GM12878 (cell line): ENCODE measurements at regions not wholly inside any gene's neighbourhood (a gene's known extent, or its start where the extent isn't known, plus 50 kb on each side); places are given as distances from the start of the nearest gene placed in this dataset.

Source experiments
- ATAC-seq: fragments of 200-7000 bp; cut with Tn5 transposase; 3 replicates; pipeline ENCODE4 v1.9.1; 2020; ENCODE audit warnings: mild to moderate bottlenecking, moderate library complexity
- BruUV-seq: library from RNA; stranded (reverse); fragments of 400-500 nt; replicated peaks from 2 replicates; lab custom pipeline; 2021; lab: Mats Ljungman, UMichigan
- CTCF ChIA-PET: fragments of 300-600 bp; sonication (Branson Sonifier 250); formaldehyde crosslinking; extraction: SDS; loops from one replicate; lab custom pipeline; 2021; ENCODE audit warnings: inconsistent platforms; lab: Yijun Ruan, JAX
- POLR2A ChIA-PET: fragments of 350-600 bp; formaldehyde crosslinking; extraction: SDS; loops from one replicate; lab custom pipeline; 2021; ENCODE audit warnings: inconsistent platforms; lab: Charles Lee
- RAD21 ChIA-PET: fragments of 300-600 bp; sonication (Branson Sonifier 250); formaldehyde crosslinking; loops from one replicate; lab custom pipeline; 2023; ENCODE audit warnings: antibody characterized with exemption; ENCODE audit not compliant: unreplicated experiment; lab: Charles Lee
- SMC1A ChIA-PET: fragments of 300-600 bp; sonication (Branson Sonifier 250); formaldehyde crosslinking; loops from one replicate; lab custom pipeline; 2023; ENCODE audit not compliant: unreplicated experiment, uncharacterized antibody; lab: Charles Lee
- DNase-seq: peaks from one replicate; pipeline ENCODE4 v3.0.0-alpha.2; 2011; ENCODE audit warnings: low read depth, low spot score
- FAIRE-seq: peaks from 3 replicates; lab custom pipeline; 2011; peaks lifted over from hg19 to GRCh38; lab: Jason Lieb, UNC
- H2AFZ ChIP-seq: 2 replicates; pipeline ENCODE4 v1.6.0; 2011; ENCODE audit warnings: low read depth, low read length, control low read depth; ENCODE audit not compliant: control insufficient read depth
- H3K27ac ChIP-seq: 2 replicates; pipeline ENCODE4 v1.5.1; 2011; ENCODE audit warnings: control low read depth; ENCODE audit not compliant: control insufficient read depth, insufficient read depth
- H3K27me3 ChIP-seq, 2 experiments: replicated peaks in 1 of 2; 2 replicates each; pipeline versions ENCODE4 v1.6.0 to v1.6.1; 2011; ENCODE audit warnings: low read length in 1 of 2; ENCODE audit not compliant: control insufficient read depth in 2 of 2, insufficient read depth in 2 of 2
- H3K36me3 ChIP-seq, 2 experiments: 2 replicates each; pipeline ENCODE4 v1.5.1; 2011; ENCODE audit warnings: low read length in 1 of 2; ENCODE audit not compliant: control insufficient read depth in 2 of 2, insufficient read depth in 2 of 2
- H3K4me1 ChIP-seq: 2 replicates; pipeline ENCODE4 v1.6.1; 2011; ENCODE audit warnings: mild to moderate bottlenecking, low read length, moderate library complexity, mixed read lengths; ENCODE audit not compliant: control insufficient read depth, insufficient read depth
- H3K4me2 ChIP-seq: 2 replicates; pipeline ENCODE4 v1.6.0; 2011; ENCODE audit warnings: control low read depth; ENCODE audit not compliant: control insufficient read depth, insufficient read depth
- H3K4me3 ChIP-seq: fragments of 200-600 bp; sonication (generic); 2 replicates; pipeline ENCODE4 v1.5.1; 2016
- H3K79me2 ChIP-seq: 2 replicates; pipeline ENCODE4 v1.6.0; 2011; ENCODE audit warnings: low read length; ENCODE audit not compliant: control insufficient read depth, insufficient read depth
- H3K9ac ChIP-seq: 2 replicates; pipeline ENCODE4 v1.8.0; 2011; ENCODE audit warnings: low read length, control low read depth, mixed read lengths; ENCODE audit not compliant: control insufficient read depth, insufficient read depth
- H3K9me3 ChIP-seq: replicated peaks from 3 replicates; pipeline ENCODE4 v1.5.1; 2011; ENCODE audit warnings: mild to moderate bottlenecking, low read length; ENCODE audit not compliant: control insufficient read depth, insufficient read depth
- H4K20me1 ChIP-seq: 2 replicates; pipeline ENCODE4 v1.6.0; 2011; ENCODE audit not compliant: control insufficient read depth, insufficient read depth
- CBX3 ChIP-seq: fragments of 200-600 bp; sonication (generic); IDR thresholded peaks from 2 replicates; pipeline ENCODE4 v1.6.1; 2016; ENCODE audit warnings: low read depth, borderline replicate concordance
- CREB1 ChIP-seq: IDR thresholded peaks from 2 replicates; pipeline ENCODE4 v1.6.1; 2012; ENCODE audit warnings: low read depth, mild to moderate bottlenecking, inconsistent platforms
- FOXK2 ChIP-seq: fragments of 450-650 bp; IDR thresholded peaks from 2 replicates; pipeline ENCODE4 v1.6.1; 2017; ENCODE audit warnings: mild to moderate bottlenecking, moderate library complexity
- NFYA ChIP-seq: IDR thresholded peaks from 2 replicates; pipeline ENCODE4 v1.6.1; 2011; ENCODE audit warnings: low read depth, mild to moderate bottlenecking, low read length, improper control_type of control experiment, borderline replicate concordance
- POLR2A ChIP-seq: IDR thresholded peaks from 2 replicates; pipeline ENCODE4 v1.6.1; 2011; ENCODE audit warnings: low read depth, mild to moderate bottlenecking, low read length
- SIN3A ChIP-seq: IDR thresholded peaks from 2 replicates; pipeline ENCODE4 v1.6.1; 2012; ENCODE audit warnings: low read depth, low read length, improper control_type of control experiment
- TCF12 ChIP-seq: IDR thresholded peaks from 2 replicates; pipeline ENCODE4 v1.6.1; 2011; ENCODE audit warnings: low read depth, mild to moderate bottlenecking, low read length
- YBX1 ChIP-seq: fragments of 450-650 bp; IDR thresholded peaks from 2 replicates; pipeline ENCODE4 v1.6.1; 2016; ENCODE audit warnings: antibody characterized with exemption
- WGBS: methylation state at CpG from one replicate; pipeline ENCODE4 v1.1.6; 2016; ENCODE audit warnings: low lambda C conversion rate; ENCODE audit not compliant: insufficient replicate concordance, insufficient coverage; ENCODE audit errors: missing lambda C conversion rate; 5-methylcytosine and 5-hydroxymethylcytosine counted together
- in situ Hi-C: fragments of 300-500 bp; cut with MboI; formaldehyde crosslinking; loops from 9 replicates; pipeline ENCODE4 v1.14.3; 2018; ENCODE audit warnings: mixed read lengths
- intact Hi-C: fragments of 100-400 bp; cut with micrococcal nuclease; formaldehyde crosslinking; loops from one replicate; pipeline ENCODE4 v1.14.2; 2022; ENCODE audit not compliant: unreplicated experiment
- TF ChIP-seq, protein P1 (sequence below): fragments of 450-650 bp; IDR thresholded peaks from 2 replicates; pipeline ENCODE4 v1.6.1; 2017; ENCODE audit warnings: low read depth, mild to moderate bottlenecking, moderate library complexity
- TF ChIP-seq, protein P2 (sequence below): fragments of 450-650 bp; IDR thresholded peaks from 2 replicates; pipeline ENCODE4 v1.6.1; 2017; ENCODE audit warnings: mild to moderate bottlenecking, moderate library complexity
- TF ChIP-seq, protein P3 (sequence below): fragments of 150-350 bp; IDR thresholded peaks from 2 replicates; pipeline ENCODE4 v1.6.1; 2016; ENCODE audit warnings: low read depth, low read length

DNA sequence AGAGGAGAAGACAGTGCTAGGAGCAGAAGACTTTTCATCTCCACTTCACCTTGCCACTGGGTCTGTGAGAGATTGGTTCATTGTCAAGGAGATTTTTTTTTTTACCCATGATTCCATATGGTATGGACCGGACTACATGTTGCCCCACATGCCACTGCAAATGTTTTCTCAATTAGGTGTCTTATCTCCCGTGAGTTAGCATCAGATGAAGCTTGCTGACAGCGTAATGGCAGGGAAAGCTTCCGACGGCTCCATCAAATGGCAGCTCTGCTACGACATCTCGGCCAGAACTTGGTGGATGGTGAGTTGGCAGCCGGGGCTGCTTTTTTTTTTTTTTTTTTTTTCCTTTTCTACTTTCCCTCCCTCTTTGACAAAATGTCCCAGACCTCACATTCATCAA, 217.2 kb upstream of the NFIA start:
- FAIRE-seq: no peak
- no peaks in the 10 kb centered on the region for H4K20me1 ChIP-seq
- no peaks in the 10 kb centered on the region for H3K9me3 ChIP-seq
- ATAC-seq: no peak
- WGBS: 53% methylated on average over 8 of the region's 8 CpGs
- H2AFZ ChIP-seq: no peak overlapping the region
- ChIA-PET SMC1A (no interaction called here), RAD21 (no interaction called here), POLR2A (no interaction called here)
- H3K9ac ChIP-seq: no peak overlapping the region
- H3K27me3 ChIP-seq: no peaks in the 10 kb centered on the region
- intact Hi-C loops: no loop called here
- no peaks in the 10 kb centered on the region for H3K79me2 ChIP-seq
- H3K4me2 ChIP-seq: no peak overlapping the region
- no TSS peak for BruUV-seq
- TF ChIP-seq, protein P1, sequence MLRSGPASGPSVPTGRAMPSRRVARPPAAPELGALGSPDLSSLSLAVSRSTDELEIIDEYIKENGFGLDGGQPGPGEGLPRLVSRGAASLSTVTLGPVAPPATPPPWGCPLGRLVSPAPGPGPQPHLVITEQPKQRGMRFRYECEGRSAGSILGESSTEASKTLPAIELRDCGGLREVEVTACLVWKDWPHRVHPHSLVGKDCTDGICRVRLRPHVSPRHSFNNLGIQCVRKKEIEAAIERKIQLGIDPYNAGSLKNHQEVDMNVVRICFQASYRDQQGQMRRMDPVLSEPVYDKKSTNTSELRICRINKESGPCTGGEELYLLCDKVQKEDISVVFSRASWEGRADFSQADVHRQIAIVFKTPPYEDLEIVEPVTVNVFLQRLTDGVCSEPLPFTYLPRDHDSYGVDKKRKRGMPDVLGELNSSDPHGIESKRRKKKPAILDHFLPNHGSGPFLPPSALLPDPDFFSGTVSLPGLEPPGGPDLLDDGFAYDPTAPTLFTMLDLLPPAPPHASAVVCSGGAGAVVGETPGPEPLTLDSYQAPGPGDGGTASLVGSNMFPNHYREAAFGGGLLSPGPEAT: no peak
- TF ChIP-seq, all 136 proteins: peak for 0
- in situ Hi-C loops: no loop called here
- no peak overlapping the region for H3K4me3 ChIP-seq
- no peaks in the 10 kb centered on the region for H3K4me1 ChIP-seq
- no peak overlapping the region for H3K27ac ChIP-seq
- CTCF ChIA-PET: no interaction called here
- DNase-seq: no peak
- no peaks in the 10 kb centered on the region for H3K36me3 ChIP-seq

DNA sequence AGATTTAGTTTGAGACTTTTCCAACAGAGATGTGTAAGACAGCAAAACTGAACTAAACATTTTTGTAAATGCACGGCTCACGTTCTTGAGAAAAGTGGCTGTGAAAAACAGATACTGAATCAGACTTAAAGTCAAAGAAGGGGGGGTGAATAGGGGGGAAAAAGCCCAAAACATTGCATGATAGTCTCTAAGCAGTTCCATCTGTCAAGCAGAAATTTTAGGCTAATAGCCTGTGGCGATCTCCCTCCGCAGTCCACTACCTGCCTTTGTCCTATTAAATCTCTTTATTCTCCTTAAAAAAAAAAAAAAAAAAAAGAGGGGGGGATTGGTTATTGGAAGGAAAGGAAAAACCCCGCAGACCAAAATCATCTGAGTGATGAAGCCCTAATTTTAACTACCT, 217.6 kb upstream of the NFIA start:
- no peak overlapping the region for H2AFZ ChIP-seq
- H3K9ac ChIP-seq: no peak overlapping the region
- no peak overlapping the region for H3K27ac ChIP-seq
- no TSS peak for BruUV-seq
- H3K4me2 ChIP-seq: no peak overlapping the region
- no peaks in the 10 kb centered on the region for H3K9me3 ChIP-seq
- H3K27me3 ChIP-seq: no peaks in the 10 kb centered on the region
- in situ Hi-C loops (no loop called here), intact Hi-C loops (no loop called here)
- ChIA-PET CTCF (no interaction called here), RAD21 (no interaction called here), SMC1A (no interaction called here), POLR2A (no interaction called here)
- DNase-seq (no peak), FAIRE-seq (no peak), ATAC-seq (no peak)
- no peaks in the 10 kb centered on the region for H3K36me3 ChIP-seq
- H4K20me1 ChIP-seq: no peaks in the 10 kb centered on the region
- H3K4me1 ChIP-seq: no peaks in the 10 kb centered on the region
- H3K79me2 ChIP-seq: no peaks in the 10 kb centered on the region
- no peak overlapping the region for H3K4me3 ChIP-seq
- 18% methylated on average over 3 of the region's 5 CpGs for WGBS
- TF ChIP-seq, protein P2, sequence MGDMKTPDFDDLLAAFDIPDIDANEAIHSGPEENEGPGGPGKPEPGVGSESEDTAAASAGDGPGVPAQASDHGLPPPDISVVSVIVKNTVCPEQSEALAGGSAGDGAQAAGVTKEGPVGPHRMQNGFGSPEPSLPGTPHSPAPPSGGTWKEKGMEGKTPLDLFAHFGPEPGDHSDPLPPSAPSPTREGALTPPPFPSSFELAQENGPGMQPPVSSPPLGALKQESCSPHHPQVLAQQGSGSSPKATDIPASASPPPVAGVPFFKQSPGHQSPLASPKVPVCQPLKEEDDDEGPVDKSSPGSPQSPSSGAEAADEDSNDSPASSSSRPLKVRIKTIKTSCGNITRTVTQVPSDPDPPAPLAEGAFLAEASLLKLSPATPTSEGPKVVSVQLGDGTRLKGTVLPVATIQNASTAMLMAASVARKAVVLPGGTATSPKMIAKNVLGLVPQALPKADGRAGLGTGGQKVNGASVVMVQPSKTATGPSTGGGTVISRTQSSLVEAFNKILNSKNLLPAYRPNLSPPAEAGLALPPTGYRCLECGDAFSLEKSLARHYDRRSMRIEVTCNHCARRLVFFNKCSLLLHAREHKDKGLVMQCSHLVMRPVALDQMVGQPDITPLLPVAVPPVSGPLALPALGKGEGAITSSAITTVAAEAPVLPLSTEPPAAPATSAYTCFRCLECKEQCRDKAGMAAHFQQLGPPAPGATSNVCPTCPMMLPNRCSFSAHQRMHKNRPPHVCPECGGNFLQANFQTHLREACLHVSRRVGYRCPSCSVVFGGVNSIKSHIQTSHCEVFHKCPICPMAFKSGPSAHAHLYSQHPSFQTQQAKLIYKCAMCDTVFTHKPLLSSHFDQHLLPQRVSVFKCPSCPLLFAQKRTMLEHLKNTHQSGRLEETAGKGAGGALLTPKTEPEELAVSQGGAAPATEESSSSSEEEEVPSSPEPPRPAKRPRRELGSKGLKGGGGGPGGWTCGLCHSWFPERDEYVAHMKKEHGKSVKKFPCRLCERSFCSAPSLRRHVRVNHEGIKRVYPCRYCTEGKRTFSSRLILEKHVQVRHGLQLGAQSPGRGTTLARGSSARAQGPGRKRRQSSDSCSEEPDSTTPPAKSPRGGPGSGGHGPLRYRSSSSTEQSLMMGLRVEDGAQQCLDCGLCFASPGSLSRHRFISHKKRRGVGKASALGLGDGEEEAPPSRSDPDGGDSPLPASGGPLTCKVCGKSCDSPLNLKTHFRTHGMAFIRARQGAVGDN: no peak
- TF ChIP-seq POLR2A (no peak), SIN3A (no peak), CBX3 (no peak), YBX1 (no peak), TCF12 (no peak), FOXK2 (no peak), CREB1 (no peak), NFYA (no peak)
- TF ChIP-seq, protein P3, sequence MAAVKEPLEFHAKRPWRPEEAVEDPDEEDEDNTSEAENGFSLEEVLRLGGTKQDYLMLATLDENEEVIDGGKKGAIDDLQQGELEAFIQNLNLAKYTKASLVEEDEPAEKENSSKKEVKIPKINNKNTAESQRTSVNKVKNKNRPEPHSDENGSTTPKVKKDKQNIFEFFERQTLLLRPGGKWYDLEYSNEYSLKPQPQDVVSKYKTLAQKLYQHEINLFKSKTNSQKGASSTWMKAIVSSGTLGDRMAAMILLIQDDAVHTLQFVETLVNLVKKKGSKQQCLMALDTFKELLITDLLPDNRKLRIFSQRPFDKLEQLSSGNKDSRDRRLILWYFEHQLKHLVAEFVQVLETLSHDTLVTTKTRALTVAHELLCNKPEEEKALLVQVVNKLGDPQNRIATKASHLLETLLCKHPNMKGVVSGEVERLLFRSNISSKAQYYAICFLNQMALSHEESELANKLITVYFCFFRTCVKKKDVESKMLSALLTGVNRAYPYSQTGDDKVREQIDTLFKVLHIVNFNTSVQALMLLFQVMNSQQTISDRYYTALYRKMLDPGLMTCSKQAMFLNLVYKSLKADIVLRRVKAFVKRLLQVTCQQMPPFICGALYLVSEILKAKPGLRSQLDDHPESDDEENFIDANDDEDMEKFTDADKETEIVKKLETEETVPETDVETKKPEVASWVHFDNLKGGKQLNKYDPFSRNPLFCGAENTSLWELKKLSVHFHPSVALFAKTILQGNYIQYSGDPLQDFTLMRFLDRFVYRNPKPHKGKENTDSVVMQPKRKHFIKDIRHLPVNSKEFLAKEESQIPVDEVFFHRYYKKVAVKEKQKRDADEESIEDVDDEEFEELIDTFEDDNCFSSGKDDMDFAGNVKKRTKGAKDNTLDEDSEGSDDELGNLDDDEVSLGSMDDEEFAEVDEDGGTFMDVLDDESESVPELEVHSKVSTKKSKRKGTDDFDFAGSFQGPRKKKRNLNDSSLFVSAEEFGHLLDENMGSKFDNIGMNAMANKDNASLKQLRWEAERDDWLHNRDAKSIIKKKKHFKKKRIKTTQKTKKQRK: no peak
